Dedifferentiated amniotic fluid mesenchymal stem cell (primary cell): ENCODE measurements at regions not wholly inside any gene's neighbourhood (a gene's known extent, or its start where the extent isn't known, plus 50 kb on each side); places are given as distances from the start of the nearest gene placed in this dataset.
"Not testable (repeated sequence)": the region's sequence is repeated elsewhere in the genome, so short reads cannot be mapped to it uniquely, and the experiment has no call there.

Source experiments
- DNase-seq: peaks from one replicate; pipeline ENCODE4 v3.0.0-alpha.2; 2016; ENCODE audit errors: extremely low spot score

DNA sequence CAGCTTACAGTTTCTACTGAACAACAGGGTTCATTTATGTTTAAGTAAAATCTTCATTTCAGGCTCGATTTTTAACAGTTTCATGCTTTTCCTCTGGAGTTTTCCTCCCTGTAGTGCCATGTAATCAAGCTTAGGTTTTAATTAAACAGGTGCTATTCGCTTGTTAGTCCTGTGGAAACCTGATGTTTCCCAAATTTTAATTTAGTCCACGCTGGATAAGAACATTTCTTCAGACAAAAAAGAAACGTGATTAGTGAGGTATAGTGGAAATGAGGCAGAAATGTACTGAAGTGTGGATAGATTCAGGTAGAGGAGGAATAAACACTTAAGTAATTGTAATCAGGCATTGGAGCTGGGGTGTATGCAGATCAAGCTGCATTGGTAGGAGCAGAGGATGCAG is 1217.5 kb downstream of the AACS start:
- no peak for DNase-seq

DNA sequence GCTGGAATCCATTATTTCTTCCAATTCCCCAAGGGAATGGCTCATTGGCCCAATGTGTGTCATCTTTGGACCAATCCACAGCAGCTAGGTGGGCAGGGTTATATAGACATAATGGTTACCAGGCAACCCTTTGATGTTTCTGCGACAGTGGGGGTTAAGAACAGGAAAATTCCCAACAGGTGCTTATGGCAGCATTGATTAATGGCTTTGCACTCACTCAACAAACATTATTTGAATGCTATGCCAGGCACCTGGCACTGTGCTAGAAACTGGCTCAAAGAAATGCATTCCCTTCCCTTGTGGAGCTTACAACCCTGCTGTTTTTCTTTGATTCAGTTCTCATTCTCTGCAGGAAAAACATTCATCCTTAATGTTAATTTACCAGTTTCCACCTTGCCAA is 1221.0 kb downstream of the AACS start:
- DNase-seq, result no peak

DNA sequence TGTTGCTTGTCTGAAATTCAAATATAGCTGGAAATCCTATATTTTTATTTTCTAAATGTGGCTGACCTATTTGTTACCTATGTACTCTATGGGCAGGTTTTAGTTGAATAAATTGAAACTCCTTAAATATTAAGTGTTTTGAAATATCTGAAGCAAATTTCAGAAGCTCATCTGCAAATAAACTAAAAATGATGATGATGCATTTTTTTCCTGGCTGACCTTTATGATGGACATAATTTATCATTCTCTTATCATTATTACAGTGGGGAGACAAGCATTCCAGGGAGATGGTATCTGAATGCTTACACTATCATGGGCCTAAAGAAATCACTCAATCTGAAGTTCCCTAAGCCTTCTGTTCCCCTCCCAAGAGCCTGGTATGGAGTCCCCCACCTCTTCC is 1225.2 kb downstream of the AACS start:
- no peak for DNase-seq

DNA sequence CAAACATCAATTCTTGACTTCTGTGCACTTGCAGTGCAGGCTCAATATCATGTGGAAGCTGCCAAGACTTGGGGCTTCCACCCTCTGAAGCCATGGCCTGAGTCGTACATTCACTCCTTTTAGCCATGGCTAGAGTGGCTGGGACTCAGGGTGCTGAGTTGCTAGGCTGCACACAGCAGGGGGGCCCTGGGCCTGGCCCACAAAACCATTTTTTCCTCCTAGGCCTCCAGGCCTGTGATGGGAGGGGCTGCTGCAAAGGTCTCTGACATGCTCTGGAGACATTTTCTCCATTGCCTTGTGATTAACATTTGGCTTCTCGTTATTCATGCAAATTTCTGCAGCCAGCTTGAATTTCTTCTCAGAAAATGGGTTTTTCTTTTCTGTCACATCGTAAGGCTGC is 1226.8 kb downstream of the AACS start:
- not testable (repeated sequence) for DNase-seq

DNA sequence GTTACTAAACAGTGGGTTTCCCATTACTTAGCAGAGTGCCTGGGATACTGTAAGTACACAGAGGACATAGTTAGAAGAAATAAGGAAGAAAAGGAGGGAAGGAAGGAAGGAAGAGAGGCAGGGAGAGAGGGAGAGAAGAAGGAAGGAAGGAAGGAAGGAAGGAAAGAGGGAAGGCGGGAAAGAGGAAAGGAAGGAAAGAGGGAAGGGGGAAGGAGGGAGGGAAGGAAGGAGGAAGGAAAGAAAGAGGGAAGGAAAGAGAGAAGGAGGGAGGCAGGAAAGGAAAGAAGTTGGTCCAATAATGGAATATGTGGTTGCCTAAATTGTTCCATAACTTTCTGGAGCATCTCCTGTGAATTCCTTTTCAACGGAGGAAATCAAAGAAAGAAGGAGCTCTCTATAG is 1230.4 kb downstream of the AACS start:
- no peak for DNase-seq

DNA sequence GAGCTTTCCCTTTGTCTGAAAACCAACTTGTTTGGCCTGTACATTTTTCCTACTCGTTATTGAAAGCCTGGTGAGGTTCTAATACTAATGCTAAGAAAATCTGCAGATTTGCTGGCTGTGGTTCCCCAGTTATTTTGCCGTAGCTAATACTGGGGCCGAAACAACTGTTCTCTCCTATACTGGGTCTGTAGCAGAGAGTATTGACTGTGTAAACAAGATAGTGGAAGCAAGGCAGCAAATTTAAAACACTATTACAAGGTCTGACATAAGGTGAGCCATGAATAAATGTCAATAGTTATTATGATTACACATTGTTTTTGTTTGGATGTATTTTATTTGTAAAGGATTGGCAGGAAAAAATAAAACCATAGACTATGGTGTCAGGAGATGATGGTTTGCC is 1244.0 kb downstream of the AACS start:
- no peak for DNase-seq

DNA sequence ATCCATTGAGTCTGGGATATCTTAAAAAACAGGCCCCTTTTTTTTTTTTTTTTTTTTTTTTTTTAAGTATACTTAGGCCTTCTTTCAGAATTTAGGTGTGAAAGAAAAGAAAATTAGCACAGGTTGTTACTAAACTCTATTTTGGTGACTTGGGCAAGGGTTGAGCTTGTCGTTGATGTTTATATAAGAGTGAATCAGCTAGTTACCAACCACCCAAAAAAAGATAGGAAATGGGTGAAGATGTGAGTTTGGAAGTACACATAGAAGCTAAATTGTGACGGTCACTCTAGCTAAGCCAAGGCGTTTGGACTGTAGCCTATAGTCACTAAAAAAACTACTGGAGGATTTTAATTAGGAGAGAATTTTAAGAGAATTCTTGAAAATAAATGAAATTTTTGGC is 1247.2 kb downstream of the AACS start:
- DNase-seq, result no peak

DNA sequence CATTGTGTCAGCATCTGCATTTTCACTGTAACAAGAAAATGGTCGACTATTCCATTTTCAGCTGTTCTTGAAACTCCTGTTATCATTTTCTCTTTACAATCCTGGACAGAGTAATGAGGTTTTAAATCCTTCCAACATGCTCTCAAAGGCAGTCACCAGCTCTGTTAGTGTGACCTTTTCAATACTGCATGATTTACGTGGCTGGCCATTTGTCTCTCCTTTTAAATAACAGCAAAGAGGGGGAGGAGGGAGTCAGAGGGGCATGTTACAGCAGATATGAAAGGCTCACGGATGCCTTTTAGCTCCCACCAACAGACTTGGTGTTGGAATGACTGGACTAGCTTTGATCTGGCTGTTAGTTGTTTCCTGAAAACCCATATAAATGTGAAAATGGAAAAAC is 1251.2 kb downstream of the AACS start:
- no peak for DNase-seq

DNA sequence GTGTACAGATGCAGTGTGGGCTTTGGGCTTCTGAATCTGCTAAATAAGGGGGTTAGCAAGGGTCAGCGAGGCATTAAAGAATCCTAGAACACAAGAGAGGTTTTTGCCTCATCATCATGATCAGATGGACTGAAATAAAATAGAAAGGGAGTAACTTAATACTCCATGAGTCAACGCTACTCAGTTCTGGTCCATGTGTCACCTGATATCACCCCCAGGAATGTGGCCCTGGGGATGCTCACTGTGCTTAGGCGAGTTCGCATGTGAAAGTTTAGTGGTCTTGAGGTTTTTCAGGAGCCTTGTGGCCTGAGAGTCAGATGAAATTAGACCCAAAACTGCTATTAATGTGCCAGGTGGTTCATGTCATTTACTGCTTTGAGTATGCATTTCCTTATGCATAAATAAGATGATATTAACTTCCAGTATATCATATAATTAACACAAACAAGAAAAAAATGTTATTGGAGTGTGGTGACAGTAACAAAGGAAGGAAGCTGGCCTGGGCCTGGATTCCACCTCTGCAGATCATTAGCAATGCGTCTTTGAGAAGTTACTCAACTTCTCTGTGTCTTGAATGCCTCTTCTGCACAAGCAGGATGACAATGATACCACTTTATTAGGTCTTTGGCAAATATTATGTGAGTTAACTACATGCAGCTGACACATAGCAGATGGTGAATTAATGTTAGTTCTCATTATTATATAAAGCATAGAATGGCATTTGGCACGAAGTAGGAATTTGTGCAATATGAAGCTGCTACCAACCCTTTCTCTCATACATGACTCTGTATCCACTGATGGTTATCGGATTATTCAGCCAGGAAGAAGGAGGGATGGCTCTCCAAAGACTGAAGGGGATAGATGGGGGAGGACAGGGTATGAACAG is 1272.6 kb downstream of the AACS start:
- no peak for DNase-seq

DNA sequence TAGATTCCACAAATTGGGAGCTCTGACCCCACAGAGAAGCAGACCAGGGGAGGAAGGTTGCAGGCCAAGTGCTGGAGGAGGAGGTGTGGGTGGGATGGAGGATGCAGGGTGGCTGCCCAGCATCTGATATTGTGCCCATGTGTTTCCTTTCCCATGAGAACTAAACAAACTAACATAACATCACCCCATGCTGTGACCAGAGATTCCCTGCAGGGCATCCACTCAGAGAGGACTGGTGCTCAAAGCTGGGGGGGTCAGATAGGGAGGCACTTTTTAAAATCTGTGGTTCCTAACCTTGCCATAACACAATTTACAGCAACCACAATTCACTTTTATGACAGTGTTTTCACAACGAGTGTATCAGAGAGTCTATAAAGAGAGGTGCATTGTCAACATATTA is 1277.6 kb downstream of the AACS start:
- DNase-seq, result no peak

DNA sequence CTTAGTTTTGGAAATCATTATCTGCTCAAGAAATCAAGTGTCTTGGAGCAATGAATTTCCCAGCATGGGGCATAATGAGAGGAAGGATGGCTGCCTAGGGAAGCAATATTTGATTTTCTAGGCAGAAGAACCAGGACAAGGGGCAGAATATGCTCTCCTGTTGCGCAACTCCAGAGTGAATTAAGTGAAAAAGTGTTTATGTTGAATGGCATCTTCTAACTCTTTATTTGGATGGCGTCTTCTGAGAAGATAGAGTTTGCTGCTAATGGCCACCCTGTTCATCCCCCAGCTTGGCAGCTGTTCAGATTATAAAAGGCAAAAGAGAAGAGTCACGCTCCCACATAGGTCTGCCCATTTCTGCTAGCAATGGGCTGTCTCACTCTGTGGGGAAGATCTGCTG is 1278.1 kb downstream of the AACS start:
- no peak for DNase-seq

DNA sequence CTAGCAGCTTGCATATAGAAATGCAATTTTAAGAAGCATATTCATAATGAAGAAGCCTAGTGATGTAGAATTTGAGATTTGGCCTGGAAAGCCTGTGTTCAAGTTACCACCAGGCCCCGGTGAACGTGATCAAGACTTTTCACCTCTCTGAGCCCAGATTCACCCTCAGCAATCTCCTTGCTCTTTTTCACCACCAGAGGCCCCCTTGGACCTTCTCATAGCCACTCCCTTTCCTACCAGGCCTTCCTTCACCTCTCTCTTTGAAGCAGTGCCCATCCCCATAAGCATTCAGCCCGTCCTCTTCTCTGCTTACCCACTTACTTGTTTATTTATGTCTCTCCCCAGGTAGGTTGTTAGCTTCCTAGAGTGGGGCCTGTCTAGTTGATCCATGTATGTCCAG is 1280.9 kb downstream of the AACS start:
- no peak for DNase-seq

DNA sequence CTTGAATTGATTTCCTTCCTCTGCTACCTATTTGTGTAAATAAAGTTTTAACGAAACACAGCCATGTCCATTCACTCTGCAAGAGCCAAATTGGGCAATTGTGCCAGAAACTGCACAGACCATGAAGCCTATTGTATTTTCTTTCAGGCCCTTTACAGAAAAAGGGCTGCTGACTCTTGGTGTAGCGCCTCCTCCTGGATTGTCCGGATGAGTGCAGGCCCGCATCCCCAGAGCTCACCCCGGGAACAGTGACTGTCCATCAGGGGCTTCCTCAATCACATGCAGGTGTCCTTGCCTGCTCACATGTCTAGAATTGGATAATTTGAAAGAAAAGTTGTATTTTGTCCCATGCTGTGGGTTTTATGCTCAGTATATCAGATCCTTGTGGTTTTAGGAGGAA is 1282.2 kb downstream of the AACS start:
- DNase-seq, result no peak

DNA sequence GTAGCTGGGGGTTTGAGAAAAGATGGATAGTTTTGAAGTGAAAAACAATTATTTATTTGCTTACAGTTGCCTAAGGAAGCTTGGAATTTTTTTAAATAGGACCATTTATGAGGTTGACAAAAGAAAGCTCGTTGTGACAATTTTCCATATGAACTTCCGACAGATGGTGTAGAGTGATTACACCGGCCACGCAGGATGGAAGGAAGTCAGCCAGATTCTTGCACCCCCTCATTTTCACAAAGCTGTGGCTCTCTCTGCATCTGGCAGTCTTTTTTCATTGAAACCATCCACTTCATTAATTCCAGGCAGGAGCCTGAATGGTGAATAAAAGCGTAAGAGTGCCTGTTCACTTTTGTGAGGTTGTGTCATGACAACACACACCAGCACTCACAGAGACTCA is 1284.1 kb downstream of the AACS start:
- DNase-seq, result no peak

DNA sequence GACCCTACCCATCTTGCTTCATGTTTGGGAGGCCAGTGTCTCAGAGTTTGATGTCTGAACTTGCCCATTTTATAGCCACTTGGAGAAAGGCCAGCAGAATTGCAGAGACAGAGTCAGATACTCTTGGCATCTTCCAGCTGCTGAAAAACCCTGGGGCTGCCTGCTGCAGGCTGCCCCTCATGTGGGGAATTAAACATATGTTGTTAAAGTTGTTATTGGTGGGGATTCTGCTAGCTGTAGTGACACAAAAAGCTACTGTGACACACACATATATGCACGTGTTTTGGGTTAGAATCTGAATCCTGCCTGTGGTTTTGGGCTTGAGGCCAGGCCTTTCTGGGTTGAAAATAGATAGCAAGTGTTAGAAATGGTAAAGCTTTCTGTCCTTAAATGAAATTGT is 1288.4 kb downstream of the AACS start:
- no peak for DNase-seq

DNA sequence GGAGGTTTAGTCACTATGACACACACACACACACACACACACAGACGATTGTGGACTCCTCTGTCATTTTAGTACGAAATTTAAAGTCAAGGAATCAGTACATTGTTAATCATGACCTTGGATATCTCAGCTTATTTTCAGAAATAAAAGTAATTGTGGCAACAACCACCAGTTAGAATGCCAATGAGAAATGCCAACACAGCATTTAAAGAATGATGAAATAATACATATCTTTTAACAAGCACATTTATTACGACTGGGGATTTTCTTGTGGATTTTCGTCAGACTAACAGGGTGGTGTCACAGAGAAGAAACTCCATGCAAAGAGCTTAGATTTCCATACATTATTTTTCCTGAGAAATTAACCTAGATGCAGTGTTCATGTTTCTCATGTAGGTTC is 1289.4 kb downstream of the AACS start:
- DNase-seq, result no peak

DNA sequence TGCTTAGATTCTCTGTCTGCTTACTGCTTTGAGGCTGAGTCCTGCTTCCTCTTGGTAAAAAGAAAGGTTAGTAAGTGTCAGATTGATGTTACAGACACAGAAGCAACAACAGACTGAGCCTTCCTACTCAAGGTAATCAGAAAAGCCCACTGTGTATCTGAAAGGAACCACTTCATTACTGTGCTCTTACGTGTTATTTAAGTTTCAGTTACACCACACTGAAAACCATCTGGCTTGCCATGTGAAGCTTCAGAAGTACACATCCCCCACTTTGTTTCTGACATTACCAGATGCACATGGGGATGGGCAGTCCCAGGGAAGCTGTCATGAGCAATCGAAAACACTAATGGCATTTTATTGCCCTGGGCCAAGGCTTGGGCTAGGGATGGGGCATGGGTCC is 1290.1 kb downstream of the AACS start:
- DNase-seq, result no peak

DNA sequence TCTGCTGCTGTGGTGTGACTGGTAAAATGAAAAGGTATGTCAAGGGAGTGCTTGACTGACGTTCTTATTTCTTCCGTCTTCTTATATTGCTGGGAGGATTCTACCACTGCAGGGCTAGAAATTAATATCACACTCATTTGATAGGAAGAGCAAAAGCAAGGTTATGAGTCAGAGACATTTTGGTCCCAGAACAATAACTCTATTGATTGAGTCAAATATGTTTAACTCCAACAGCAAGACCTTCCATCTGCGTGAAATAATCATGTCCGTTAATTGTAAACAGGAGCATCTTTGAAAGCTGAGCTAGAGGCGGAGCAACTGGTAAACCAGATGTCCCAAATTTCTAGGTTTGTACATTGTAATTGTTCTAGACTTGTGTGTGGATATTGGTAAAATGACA is 1293.6 kb downstream of the AACS start:
- DNase-seq, result no peak

DNA sequence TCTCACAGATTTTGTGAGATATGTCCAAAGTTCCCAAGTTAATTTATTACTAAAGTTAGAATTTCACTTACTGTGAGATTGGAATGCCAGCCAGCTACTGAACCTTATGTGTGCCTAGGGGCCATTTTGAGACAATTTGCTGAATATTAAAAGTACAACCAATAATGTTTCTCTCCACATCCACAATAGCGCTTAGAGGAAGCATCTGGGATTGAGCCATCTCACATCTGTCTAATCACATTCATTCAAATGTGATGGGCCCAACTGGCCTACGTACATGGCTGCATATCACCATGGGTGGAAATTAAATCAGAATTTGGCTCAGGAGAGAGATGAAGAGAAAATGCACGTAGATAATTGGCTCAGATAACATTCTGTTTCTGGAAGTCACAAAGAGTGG is 1294.0 kb downstream of the AACS start:
- DNase-seq, result no peak

DNA sequence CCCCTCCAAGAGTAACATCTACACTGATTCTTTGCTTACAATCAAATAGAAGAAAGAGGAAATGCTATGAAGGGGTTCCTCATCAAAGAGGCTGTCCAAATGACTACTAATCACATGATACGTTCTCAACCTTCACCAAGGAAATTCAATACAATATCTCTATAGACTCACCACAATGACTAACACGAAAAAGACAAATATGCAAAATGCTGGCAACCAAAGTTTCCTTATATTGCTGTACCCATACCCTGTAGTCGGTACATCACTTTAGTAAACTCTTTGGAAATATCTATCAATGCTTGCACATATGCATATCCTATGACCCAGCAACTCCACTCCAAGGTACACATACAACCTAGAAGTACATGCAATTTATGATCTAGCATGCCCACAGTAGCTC is 1296.6 kb downstream of the AACS start:
- no peak for DNase-seq

DNA sequence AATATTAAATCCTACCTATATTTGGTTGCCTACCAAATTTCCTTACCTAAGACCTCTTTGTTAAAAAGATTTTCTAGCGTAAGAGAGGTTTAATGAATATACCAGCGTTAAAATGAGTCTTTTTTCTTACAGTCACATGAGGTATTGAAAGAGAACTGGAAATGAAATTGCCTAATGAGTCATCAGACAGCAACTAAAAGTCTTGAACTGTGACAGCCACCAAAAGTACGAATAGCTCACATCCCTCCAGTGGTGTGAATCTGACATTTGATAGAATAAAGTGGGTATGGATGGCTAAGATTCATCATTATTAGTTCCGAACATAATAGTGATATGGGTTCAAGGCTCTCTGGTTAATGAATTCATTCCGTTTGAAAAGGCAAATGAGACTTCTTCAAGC is 1297.3 kb downstream of the AACS start:
- DNase-seq, result no peak

DNA sequence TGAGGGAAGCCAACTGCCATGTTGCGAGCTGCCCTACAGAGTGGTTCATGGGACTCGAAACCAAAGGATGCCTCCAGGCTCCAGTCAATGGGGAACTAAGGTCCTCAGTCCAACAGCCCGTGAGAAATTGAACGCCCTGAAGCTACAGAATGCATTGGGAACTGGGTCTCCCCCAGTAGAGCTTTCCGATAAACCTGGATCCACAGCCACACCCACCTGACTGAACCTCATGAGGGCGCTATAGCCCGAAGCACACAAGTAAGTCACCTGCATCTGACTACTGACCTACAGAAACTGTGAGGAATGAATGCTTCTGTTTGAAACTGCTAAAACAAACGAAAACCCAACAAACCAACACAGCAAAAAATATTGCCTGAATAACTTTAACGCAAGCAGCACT is 1297.7 kb downstream of the AACS start:
- DNase-seq, result no peak

DNA sequence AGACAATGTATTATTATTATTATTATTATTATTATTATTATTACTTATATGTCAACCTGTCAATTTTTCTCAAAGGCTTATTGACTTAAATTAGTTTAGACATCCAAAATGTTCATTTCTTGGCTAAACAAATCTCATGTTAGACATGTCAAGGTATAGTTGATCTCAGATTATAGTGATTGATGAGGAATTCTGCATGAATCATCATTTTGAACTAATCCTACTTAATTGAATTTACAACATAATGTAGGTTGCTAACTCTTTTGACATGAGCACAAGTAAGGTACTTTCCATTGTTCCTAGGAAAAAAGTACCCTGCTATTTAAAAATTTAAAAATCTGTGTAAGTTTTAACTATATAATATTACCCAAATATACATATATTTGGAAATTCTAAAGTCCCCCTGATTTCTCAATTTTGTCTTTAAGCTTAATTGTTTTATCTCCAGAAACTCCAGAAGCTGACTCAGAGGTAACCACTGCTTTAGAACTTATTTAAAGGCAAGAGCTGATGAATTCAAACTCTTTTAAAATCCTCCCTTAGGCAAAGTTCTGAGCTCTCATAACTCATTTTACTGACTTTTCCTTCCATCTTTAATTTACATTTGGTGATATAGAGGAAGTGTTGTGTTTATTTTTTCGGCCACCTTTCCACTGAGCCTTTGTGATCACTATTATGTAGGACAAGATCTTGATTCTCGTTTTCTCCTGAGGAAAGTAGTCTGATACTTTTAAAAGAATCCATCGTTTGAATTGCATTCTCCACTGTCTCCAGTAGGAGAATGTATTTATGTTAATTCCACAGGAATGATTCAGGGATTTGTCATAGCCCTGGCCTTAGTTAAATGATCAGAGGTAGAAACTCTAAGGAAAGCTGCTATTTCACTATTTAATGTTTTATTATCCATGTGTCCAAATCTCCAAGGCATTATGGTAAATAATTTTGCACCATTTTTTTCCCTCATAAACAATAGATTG is 1304.5 kb downstream of the AACS start:
- no peak for DNase-seq
